ENCODE measurements at regions not wholly inside any gene's neighbourhood (a gene's known extent, or its start where the extent isn't known, plus 50 kb on each side); places are given as distances from the start of the nearest gene placed in this dataset.
A peak's percentile ranks its signal among the peaks of the same experiment; 100 is the strongest.
"Not testable (repeated sequence)": the region's sequence is repeated elsewhere in the genome, so short reads cannot be mapped to it uniquely, and the experiment has no call there.

DNA sequence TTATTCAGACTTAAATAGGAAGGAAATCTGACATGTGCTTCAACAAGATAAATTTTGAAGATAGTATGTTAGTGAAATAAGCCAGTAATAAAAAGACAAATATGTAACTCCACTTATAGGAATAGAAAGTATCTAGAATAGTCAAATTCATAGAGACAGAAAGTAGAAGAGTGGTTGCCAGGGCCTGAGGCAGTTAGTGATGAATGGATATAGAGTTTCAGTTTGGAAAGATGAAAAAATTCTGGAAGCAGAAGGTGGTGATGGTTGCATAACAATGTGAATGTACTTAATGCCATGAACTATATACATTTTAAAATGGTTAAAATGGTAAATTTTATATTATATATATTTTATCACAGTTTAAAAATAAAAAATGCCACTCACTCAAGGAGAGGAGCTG lies 54.3 kb downstream of the HAND2 start:
- no peaks in the 10 kb centered on the region for H3K27me3 ChIP-seq (ENCODE audit: control insufficient read depth in 1 of 2, insufficient read depth in 2 of 2, low read length in 2 of 2)
- H3K27ac ChIP-seq (ENCODE audit: low read depth, low read length): no peak overlapping the region
- H3K9ac ChIP-seq (ENCODE audit: low read length): no peak overlapping the region
- no peak overlapping the region for H3K4me3 ChIP-seq (ENCODE audit: low read depth in 1 of 2, low read length in 2 of 2)
- no peaks in the 10 kb centered on the region for H3K4me1 ChIP-seq (ENCODE audit: insufficient read depth, low read length)
- H3K36me3 ChIP-seq (ENCODE audit: insufficient read depth, low read length): no peaks in the 10 kb centered on the region
- H3K9me3 ChIP-seq (ENCODE audit: low read length): no peaks in the 10 kb centered on the region

DNA sequence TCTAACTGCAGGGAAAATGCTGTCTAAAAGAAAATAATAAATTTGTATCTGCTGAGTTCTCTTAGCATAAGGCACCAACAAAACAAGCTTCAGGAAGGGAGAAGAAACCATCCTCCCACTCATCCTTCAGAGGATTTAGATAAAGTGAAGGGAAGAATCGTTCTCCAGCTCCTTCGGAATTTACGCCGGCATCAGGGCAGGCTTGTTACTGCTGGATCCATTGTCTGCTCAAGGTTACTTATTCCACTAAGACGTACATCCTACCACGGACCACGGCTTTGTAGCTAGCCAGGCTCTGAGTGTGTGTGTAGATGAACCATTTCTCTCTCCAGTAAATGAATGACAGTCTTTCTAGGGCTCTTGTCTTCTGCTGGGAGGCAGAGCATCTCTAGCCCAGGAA lies 60.4 kb downstream of the HAND2 start:
- no peaks in the 10 kb centered on the region for H3K27me3 ChIP-seq (ENCODE audit: control insufficient read depth in 1 of 2, insufficient read depth in 2 of 2, low read length in 2 of 2)
- peaks cover 9% of the 10 kb centered on the region for H3K4me1 ChIP-seq (ENCODE audit: insufficient read depth, low read length)
- no peak overlapping the region for H3K27ac ChIP-seq (ENCODE audit: low read depth, low read length)
- H3K4me3 ChIP-seq (ENCODE audit: low read depth in 1 of 2, low read length in 2 of 2): no peak overlapping the region
- H3K36me3 ChIP-seq (ENCODE audit: insufficient read depth, low read length): no peaks in the 10 kb centered on the region
- no peak overlapping the region for H3K9ac ChIP-seq (ENCODE audit: low read length)
- H3K9me3 ChIP-seq (ENCODE audit: low read length): no peaks in the 10 kb centered on the region

DNA sequence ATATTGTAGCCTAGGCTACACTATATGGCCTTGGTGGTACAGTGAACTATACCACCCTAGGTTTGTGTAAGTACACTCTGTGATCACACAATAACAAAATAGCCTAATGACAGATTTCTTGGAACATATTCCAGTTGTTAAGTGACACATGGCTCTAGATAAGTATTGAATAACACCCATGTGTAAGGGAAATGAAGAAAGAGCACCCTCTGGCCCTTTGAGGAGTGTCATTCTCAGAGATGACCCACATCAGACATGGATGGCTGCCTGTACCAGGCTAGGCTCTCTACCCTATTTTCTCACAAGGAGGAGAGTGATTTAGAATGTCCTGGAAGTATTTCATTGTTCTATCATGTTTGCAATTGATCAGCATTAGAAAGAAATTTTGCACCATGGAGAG lies 61.7 kb downstream of the HAND2 start:
- Histone ChIP-seq H3K9ac (ENCODE audit: low read length) (no peak overlapping the region), H3K36me3 (ENCODE audit: insufficient read depth, low read length) (no peaks in the 10 kb centered on the region), H3K27me3 (ENCODE audit: control insufficient read depth in 1 of 2, insufficient read depth in 2 of 2, low read length in 2 of 2) (no peaks in the 10 kb centered on the region), H3K4me1 (ENCODE audit: insufficient read depth, low read length) (peaks cover 9% of the 10 kb centered on the region), H3K4me3 (ENCODE audit: low read depth in 1 of 2, low read length in 2 of 2) (no peak overlapping the region), H3K27ac (ENCODE audit: low read depth, low read length) (no peak overlapping the region), H3K9me3 (ENCODE audit: low read length) (no peaks in the 10 kb centered on the region)

DNA sequence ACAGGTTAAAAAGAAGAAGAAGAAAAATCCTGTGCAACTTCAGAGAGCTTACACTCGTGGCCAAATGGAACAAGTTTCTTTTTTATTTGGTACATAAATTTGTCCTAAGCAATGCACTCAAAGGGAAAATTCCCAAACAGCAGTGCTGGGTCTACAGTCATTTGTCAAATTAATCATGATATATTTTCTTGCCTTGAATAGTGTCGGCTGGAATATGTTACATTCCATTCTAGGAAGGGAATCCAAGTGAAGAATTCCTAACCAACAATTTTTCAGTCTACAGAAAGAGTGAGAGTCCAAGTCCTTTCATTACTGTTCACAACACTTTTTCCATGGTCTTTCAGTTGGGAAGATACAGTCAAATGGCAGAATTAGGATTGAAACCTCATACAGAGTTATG lies 63.9 kb downstream of the HAND2 start:
- Histone ChIP-seq H3K27me3 (ENCODE audit: control insufficient read depth in 1 of 2, insufficient read depth in 2 of 2, low read length in 2 of 2) (no peaks in the 10 kb centered on the region), H3K9me3 (ENCODE audit: low read length) (no peaks in the 10 kb centered on the region), H3K9ac (ENCODE audit: low read length) (no peak overlapping the region), H3K27ac (ENCODE audit: low read depth, low read length) (peak overlapping the region; percentile 25), H3K4me1 (ENCODE audit: insufficient read depth, low read length) (peaks cover 9% of the 10 kb centered on the region), H3K36me3 (ENCODE audit: insufficient read depth, low read length) (no peaks in the 10 kb centered on the region), H3K4me3 (ENCODE audit: low read depth in 1 of 2, low read length in 2 of 2) (peak overlapping the region in 1 of 2 donors; percentile 8)

DNA sequence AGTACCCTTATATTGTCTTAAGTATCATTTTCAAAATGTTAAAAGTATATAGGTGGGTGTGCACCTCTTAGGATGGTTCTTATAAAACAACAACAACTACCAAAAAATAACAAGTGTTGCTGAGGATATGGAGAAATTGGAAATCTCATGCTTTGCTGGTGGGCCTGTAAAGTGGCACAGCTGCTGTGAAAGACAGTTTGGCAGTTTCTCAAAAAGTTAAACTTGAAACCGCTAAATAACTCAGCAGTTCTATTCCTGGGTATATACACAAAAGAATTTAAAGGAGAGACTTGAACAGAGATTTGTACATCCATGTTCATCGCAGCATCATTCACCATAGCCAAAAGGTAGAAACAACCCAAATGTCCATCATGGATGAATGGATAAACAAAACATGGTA lies 65.5 kb downstream of the HAND2 start:
- Histone ChIP-seq H3K9ac (ENCODE audit: low read length) (no peak overlapping the region), H3K36me3 (ENCODE audit: insufficient read depth, low read length) (no peaks in the 10 kb centered on the region), H3K27me3 (ENCODE audit: control insufficient read depth in 1 of 2, insufficient read depth in 2 of 2, low read length in 2 of 2) (no peaks in the 10 kb centered on the region), H3K4me3 (ENCODE audit: low read depth in 1 of 2, low read length in 2 of 2) (no peak overlapping the region), H3K4me1 (ENCODE audit: insufficient read depth, low read length) (peaks cover 9% of the 10 kb centered on the region), H3K27ac (ENCODE audit: low read depth, low read length) (no peak overlapping the region), H3K9me3 (ENCODE audit: low read length) (no peaks in the 10 kb centered on the region)

DNA sequence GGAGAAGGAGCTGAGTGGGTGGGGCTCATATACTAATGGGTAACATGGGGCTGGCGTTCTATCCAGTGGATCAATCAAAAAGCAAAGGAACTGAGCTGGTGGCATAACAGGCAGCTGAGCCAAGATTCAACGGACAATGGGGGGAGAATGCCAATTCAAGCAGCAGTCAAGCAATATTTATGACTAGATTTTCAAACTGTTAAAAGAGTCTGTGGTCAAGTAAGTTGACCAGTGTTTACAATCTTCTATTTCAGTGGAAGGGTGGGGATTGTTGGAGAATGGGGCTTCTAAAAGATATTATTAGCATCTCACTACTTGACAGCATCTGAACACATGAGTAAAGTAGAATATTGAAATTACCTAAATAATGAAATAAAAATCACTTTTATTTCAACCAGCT lies 64.9 kb upstream of the SCRG1 start:
- H3K9me3 ChIP-seq (ENCODE audit: low read length): no peaks in the 10 kb centered on the region
- peaks cover 9% of the 10 kb centered on the region for H3K4me1 ChIP-seq (ENCODE audit: insufficient read depth, low read length)
- no peak overlapping the region for H3K4me3 ChIP-seq (ENCODE audit: low read depth in 1 of 2, low read length in 2 of 2)
- H3K27ac ChIP-seq (ENCODE audit: low read depth, low read length): no peak overlapping the region
- H3K27me3 ChIP-seq (ENCODE audit: control insufficient read depth in 1 of 2, insufficient read depth in 2 of 2, low read length in 2 of 2): no peaks in the 10 kb centered on the region
- H3K9ac ChIP-seq (ENCODE audit: low read length): no peak overlapping the region
- no peaks in the 10 kb centered on the region for H3K36me3 ChIP-seq (ENCODE audit: insufficient read depth, low read length)

GRCh38 chr4:173461170-173461569 lies 62.3 kb upstream of the SCRG1 start:
- no peaks in the 10 kb centered on the region for H3K9me3 ChIP-seq (ENCODE audit: low read length)
- H3K9ac ChIP-seq (ENCODE audit: low read length): no peak overlapping the region
- H3K4me3 ChIP-seq (ENCODE audit: low read depth in 1 of 2, low read length in 2 of 2): no peak overlapping the region
- H3K36me3 ChIP-seq (ENCODE audit: insufficient read depth, low read length): no peaks in the 10 kb centered on the region
- H3K27me3 ChIP-seq (ENCODE audit: control insufficient read depth in 1 of 2, insufficient read depth in 2 of 2, low read length in 2 of 2): no peaks in the 10 kb centered on the region
- H3K4me1 ChIP-seq (ENCODE audit: insufficient read depth, low read length): peaks cover 5% of the 10 kb centered on the region
- H3K27ac ChIP-seq (ENCODE audit: low read depth, low read length): no peak overlapping the region

DNA sequence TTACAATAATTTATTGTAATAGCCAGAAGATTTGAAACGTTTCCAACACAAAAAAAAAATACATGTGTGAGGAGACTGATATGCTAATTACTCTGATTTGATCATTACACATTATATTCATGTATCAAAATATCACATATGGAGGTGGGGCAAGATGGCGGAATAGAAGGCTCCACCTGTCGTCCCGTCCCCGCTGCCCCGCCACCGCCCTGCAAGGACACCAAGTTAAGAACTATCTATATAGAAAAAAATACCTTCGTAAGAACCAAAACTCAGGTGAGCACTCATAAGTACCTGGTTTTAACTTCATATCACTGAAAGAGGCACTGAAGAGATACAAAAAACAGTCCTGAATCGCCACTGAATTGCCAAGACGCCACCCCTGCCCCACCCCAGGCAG lies 60.9 kb upstream of the SCRG1 start:
- Histone ChIP-seq H3K36me3 (ENCODE audit: insufficient read depth, low read length) (no peaks in the 10 kb centered on the region), H3K9me3 (ENCODE audit: low read length) (no peaks in the 10 kb centered on the region), H3K4me1 (ENCODE audit: insufficient read depth, low read length) (no peaks in the 10 kb centered on the region), H3K4me3 (ENCODE audit: low read depth in 1 of 2, low read length in 2 of 2) (no peak overlapping the region), H3K27me3 (ENCODE audit: control insufficient read depth in 1 of 2, insufficient read depth in 2 of 2, low read length in 2 of 2) (no peaks in the 10 kb centered on the region), H3K27ac (ENCODE audit: low read depth, low read length) (no peak overlapping the region), H3K9ac (ENCODE audit: low read length) (no peak overlapping the region)

GRCh38 chr4:173457893-173458292 lies 59.0 kb upstream of the SCRG1 start:
- H3K27ac ChIP-seq (ENCODE audit: low read depth, low read length): no peak overlapping the region

DNA sequence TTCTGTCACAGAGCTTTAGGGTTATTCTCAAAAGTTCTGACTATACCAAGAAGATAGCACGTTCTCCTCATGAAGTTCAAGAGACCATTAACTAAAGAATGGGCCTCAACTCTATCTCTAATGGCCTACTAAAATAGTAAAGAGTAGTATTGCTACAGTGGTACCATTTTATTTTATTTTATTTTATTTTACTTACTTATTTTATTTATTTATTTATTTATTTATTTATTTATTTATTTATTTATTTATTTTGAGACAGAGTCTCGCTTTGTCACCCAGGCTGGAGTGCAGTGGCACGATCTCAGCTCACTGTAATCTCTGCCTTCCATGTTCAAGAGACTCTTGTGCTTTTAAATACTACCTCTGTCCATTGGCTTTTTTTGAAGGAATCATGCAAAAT lies 52.5 kb upstream of the SCRG1 start:
- not testable (repeated sequence) for H3K4me3 ChIP-seq (ENCODE audit: low read depth in 1 of 2, low read length in 2 of 2); H3K9ac ChIP-seq (ENCODE audit: low read length); H3K36me3 ChIP-seq (ENCODE audit: insufficient read depth, low read length); H3K9me3 ChIP-seq (ENCODE audit: low read length); H3K27ac ChIP-seq (ENCODE audit: low read depth, low read length); H3K27me3 ChIP-seq (ENCODE audit: control insufficient read depth in 1 of 2, insufficient read depth in 2 of 2, low read length in 2 of 2)
- peaks cover 32% of the 10 kb centered on the region for H3K4me1 ChIP-seq (ENCODE audit: insufficient read depth, low read length)

More at GRCh38 chr4:173457893-173458292, 59.0 kb upstream of the SCRG1 start:
- no peaks in the 10 kb centered on the region for H3K27me3 ChIP-seq (ENCODE audit: control insufficient read depth in 1 of 2, insufficient read depth in 2 of 2, low read length in 2 of 2)
- no peaks in the 10 kb centered on the region for H3K36me3 ChIP-seq (ENCODE audit: insufficient read depth, low read length)
- no peak overlapping the region for H3K9ac ChIP-seq (ENCODE audit: low read length)
- no peaks in the 10 kb centered on the region for H3K9me3 ChIP-seq (ENCODE audit: low read length)
- no peaks in the 10 kb centered on the region for H3K4me1 ChIP-seq (ENCODE audit: insufficient read depth, low read length)
- H3K4me3 ChIP-seq (ENCODE audit: low read depth in 1 of 2, low read length in 2 of 2): no peak overlapping the region

GRCh38 chr4:173450281-173450680 lies 51.4 kb upstream of the SCRG1 start:
- Histone ChIP-seq H3K9me3 (ENCODE audit: low read length) (no peaks in the 10 kb centered on the region), H3K27me3 (ENCODE audit: control insufficient read depth in 1 of 2, insufficient read depth in 2 of 2, low read length in 2 of 2) (no peaks in the 10 kb centered on the region), H3K36me3 (ENCODE audit: insufficient read depth, low read length) (no peaks in the 10 kb centered on the region), H3K9ac (ENCODE audit: low read length) (no peak overlapping the region), H3K27ac (ENCODE audit: low read depth, low read length) (no peak overlapping the region), H3K4me1 (ENCODE audit: insufficient read depth, low read length) (peaks cover 32% of the 10 kb centered on the region), H3K4me3 (ENCODE audit: low read depth in 1 of 2, low read length in 2 of 2) (no peak overlapping the region)

GRCh38 chr4:173449380-173449717 lies 50.4 kb upstream of the SCRG1 start:
- H3K4me3 ChIP-seq (ENCODE audit: low read depth in 1 of 2, low read length in 2 of 2): peak overlapping the region in 1 of 2 donors; percentile 14
- no peak overlapping the region for H3K9ac ChIP-seq (ENCODE audit: low read length)
- no peaks in the 10 kb centered on the region for H3K36me3 ChIP-seq (ENCODE audit: insufficient read depth, low read length)
- H3K9me3 ChIP-seq (ENCODE audit: low read length): no peaks in the 10 kb centered on the region
- no peaks in the 10 kb centered on the region for H3K27me3 ChIP-seq (ENCODE audit: control insufficient read depth in 1 of 2, insufficient read depth in 2 of 2, low read length in 2 of 2)
- peak overlapping the region; percentile 59 for H3K27ac ChIP-seq (ENCODE audit: low read depth, low read length)
- H3K4me1 ChIP-seq (ENCODE audit: insufficient read depth, low read length): peaks cover 32% of the 10 kb centered on the region

All from muscle layer of colon (tissue), 2 donors.